Astrocyte of the cerebellum (primary cell): ENCODE measurements at regions not wholly inside any gene's neighbourhood (a gene's known extent, or its start where the extent isn't known, plus 50 kb on each side); places are given as distances from the start of the nearest gene placed in this dataset.
A peak's percentile ranks its signal among the peaks of the same experiment; 100 is the strongest.

Experiments
- DNase-seq: peaks from one replicate; pipeline ENCODE4 v3.0.0-alpha.2; 2011; ENCODE audit warnings: low read depth
- H3K4me3 ChIP-seq: 2 replicates; pipeline ENCODE4 v1.5.1; 2011; ENCODE audit warnings: mild to moderate bottlenecking, low read depth, low read length, moderate library complexity
- in situ Hi-C: cut with HindIII; loops from 2 replicates; pipeline ENCODE4 v1.10.0; 2017; ENCODE audit warnings: low sequenced_read_pairs
- TF ChIP-seq, protein P1 (sequence below): IDR thresholded peaks from 2 replicates; pipeline ENCODE4 v1.5.1; 2012; ENCODE audit warnings: low read length, low read depth, moderate library complexity, mild to moderate bottlenecking; ENCODE audit errors: missing control alignments

DNA sequence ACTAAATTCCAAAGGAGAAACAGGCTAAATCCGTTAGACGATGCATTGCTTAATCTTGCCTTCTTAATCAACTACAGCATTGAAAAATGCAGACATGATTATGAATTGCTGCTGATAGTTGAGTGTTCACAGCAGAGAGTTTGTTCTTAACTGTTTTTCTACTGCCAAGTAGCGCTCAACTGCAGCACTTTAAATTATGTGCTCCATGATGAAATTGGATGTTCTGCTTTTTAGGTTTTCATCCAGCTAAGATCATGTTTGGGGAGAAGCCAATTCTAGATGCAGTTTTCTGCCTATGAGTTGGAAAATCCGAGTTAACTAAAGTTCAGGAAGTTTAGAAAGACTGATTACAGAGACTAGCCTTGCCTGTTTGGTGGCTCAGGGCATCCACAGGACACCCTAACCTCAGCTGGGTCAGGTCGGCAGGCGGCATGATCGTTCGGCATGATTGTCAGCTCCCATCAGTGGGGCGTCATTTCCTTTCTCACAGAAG is 119.4 kb upstream of the PIEZO2 start:
- in situ Hi-C loops: no loop called here
- no peak for DNase-seq
- no peak overlapping the region for H3K4me3 ChIP-seq
- TF ChIP-seq, protein P1, sequence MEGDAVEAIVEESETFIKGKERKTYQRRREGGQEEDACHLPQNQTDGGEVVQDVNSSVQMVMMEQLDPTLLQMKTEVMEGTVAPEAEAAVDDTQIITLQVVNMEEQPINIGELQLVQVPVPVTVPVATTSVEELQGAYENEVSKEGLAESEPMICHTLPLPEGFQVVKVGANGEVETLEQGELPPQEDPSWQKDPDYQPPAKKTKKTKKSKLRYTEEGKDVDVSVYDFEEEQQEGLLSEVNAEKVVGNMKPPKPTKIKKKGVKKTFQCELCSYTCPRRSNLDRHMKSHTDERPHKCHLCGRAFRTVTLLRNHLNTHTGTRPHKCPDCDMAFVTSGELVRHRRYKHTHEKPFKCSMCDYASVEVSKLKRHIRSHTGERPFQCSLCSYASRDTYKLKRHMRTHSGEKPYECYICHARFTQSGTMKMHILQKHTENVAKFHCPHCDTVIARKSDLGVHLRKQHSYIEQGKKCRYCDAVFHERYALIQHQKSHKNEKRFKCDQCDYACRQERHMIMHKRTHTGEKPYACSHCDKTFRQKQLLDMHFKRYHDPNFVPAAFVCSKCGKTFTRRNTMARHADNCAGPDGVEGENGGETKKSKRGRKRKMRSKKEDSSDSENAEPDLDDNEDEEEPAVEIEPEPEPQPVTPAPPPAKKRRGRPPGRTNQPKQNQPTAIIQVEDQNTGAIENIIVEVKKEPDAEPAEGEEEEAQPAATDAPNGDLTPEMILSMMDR: no peak

DNA sequence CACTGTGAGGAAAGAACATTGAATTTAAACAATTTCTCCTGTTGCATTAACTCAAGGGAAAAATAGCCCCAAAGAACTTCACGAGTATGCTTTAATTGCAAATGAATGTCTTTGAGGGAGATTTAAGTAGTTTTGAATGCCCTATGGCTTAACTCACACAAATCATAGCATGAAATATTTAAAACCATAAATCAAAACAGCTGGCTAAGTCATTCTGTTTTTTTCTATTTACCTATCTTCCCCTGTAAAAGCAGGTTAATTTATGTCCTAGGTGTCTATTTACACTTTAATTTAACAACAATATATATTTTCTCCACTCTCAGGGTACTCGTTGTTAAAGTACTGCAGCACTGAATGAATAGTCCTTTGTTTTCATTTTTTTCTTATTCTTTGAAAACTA is 118.8 kb upstream of the PIEZO2 start:
- TF ChIP-seq, protein P1: no peak
- DNase-seq: no peak
- H3K4me3 ChIP-seq: no peak overlapping the region
- in situ Hi-C loops: no loop called here

DNA sequence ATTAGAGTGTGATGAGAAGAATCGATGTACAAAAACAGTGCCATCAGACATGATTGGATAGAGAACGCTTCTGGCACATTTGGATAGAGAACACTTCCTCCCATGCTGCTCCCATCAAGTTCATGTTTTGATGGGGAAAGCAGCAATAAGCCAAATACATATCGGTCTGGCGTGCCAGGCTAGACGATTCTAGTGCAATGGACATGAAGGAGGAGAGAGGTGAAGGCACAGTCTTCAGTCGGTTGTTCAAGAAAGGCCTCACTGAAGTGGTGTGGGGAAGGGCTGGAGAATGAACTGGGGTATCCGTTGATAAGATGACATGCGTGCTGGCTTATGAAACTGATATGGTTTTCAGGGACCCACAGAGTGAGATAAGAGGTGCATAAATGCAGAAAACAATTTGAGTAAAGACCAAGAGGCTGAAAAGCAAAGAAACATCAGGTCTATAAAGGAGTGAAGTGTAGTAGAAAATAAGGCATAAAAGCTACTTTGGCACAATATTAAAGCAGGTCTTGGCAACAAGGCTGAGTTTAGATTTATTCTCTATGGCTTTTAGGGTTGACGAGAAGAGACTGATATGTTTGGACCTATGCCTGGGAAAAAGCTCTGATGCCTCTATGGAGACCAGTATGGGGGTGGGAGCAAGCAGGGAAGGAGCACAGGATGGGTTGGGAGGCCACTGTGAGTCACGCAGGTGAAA is 117.6 kb upstream of the PIEZO2 start:
- no peak for DNase-seq
- no peak overlapping the region for H3K4me3 ChIP-seq
- in situ Hi-C loops: no loop called here
- TF ChIP-seq, protein P1: no peak

DNA sequence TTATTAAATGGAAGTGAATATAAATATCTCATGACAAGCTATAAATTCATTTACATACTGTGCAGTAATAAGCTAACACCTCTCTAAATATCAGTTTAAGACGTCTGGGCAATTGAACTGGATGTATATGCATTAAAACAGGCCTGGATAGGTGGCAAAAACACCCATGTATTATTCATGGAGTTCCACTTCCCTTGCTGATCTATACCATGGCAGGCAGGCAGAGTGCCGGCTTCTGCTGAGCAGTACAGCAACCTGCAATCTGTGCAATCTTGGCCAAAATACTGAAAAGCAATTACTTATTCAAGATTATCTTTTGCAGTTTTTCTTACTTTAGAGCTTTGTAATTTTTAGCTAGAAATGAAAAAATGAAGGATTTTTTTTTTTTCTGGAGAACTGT is 112.1 kb upstream of the PIEZO2 start:
- no peak overlapping the region for H3K4me3 ChIP-seq
- in situ Hi-C loops: no loop called here
- DNase-seq: no peak
- TF ChIP-seq, protein P1: no peak

DNA sequence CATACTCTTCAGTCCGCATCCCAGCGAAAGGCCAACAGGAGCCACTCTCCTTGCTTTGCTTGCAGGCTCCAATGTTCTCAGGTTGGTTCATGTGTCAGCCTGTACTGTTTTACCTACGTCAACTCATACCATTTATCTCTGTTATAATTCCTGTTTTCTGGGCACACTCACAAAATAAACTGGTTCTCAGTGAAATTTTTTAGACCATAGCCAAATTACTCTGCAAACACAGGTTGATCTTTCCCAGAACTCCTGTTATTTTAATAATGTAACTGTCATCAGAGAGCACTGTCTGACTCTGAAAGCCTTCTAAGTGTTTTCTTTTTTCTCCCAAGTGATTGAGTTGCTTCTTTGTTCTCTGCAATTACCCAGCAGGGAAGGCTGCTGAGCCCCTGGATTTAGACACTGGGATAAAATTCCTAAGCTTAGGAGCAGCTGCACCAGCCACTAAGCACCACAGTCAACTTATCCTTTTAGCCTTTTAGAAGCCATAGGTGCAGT is 111.6 kb upstream of the PIEZO2 start:
- in situ Hi-C loops: no loop called here
- H3K4me3 ChIP-seq: no peak overlapping the region
- TF ChIP-seq, protein P1: no peak
- peak; percentile 69 for DNase-seq

DNA sequence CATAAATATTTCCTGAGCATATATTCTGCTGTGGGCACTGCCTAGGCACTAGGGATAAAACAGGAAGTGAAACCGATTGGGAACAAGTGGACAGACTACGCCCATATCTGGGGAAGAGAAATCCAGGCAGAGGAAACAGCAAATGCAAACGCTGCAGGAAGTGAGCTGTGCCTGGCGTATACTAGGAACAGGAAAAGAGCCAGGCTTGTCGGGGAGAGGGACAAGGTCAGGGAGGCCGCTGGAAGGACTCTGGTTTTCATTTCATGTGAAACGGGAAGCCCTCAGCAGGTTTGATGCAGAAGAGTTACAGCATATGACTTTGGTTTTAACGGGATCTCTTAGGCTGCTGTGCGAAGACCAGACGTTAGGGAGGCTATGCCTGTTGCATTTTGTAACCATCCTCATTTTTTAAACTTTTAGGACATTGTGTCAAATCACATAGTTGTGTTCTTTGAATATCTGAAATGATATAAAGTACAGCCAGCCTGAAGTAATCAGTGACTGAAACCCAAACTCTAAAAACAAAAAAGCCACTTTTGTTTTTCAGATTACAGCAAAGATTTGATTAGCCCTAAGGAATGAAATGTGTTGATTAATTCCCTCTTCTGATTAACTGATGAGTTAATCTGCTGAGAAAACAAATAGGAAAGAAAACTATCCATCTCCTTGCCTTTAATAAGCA is 110.2 kb upstream of the PIEZO2 start:
- no peak for DNase-seq
- in situ Hi-C loops: no loop called here
- H3K4me3 ChIP-seq: no peak overlapping the region
- TF ChIP-seq, protein P1: no peak
